OCI-M1 (cell line): ENCODE measurements at regions not wholly inside any gene's neighbourhood (a gene's known extent, or its start where the extent isn't known, plus 50 kb on each side); places are given as distances from the start of the nearest gene placed in this dataset.
"Not testable (repeated sequence)": the region's sequence is repeated elsewhere in the genome, so short reads cannot be mapped to it uniquely, and the experiment has no call there.

Experiments
- DNase-seq: peaks from one replicate; lab custom pipeline; 2025; lab: John Stamatoyannopoulos, UW

- peak; percentile 41 for DNase-seq
Observed at GRCh38 chr4:62528874-62529273, 1328.7 kb downstream of the ADGRL3 start.

GRCh38 chr4:62526671-62527070 lies 1326.5 kb downstream of the ADGRL3 start:
- no peak for DNase-seq

GRCh38 chr4:62523256-62523655 lies 1323.1 kb downstream of the ADGRL3 start:
- DNase-seq = no peak

- DNase-seq = no peak
Observed at GRCh38 chr4:62522273-62522672, 1322.1 kb downstream of the ADGRL3 start.

GRCh38 chr4:62517716-62518115 lies 1317.6 kb downstream of the ADGRL3 start:
- peak; percentile 78 for DNase-seq

GRCh38 chr4:62513306-62513705 lies 1313.2 kb downstream of the ADGRL3 start:
- peak; percentile 50 for DNase-seq

GRCh38 chr4:62512271-62512670 lies 1312.1 kb downstream of the ADGRL3 start:
- DNase-seq = no peak

- DNase-seq = no peak
Observed at GRCh38 chr4:62510228-62510627, 1310.1 kb downstream of the ADGRL3 start.

GRCh38 chr4:62500296-62500695 lies 1300.2 kb downstream of the ADGRL3 start:
- no peak for DNase-seq

GRCh38 chr4:62495032-62495431 lies 1294.9 kb downstream of the ADGRL3 start:
- no peak for DNase-seq

GRCh38 chr4:62491756-62492155 lies 1291.6 kb downstream of the ADGRL3 start:
- DNase-seq = not testable (repeated sequence)

- no peak for DNase-seq
Observed at GRCh38 chr4:62490635-62491034, 1290.5 kb downstream of the ADGRL3 start.

- no peak for DNase-seq
Observed at GRCh38 chr4:62487016-62487415, 1286.9 kb downstream of the ADGRL3 start.

- no peak for DNase-seq
Observed at GRCh38 chr4:62484357-62484756, 1284.2 kb downstream of the ADGRL3 start.

GRCh38 chr4:62482355-62482754 lies 1282.2 kb downstream of the ADGRL3 start:
- DNase-seq = no peak

- no peak for DNase-seq
Observed at GRCh38 chr4:62475596-62475995, 1275.5 kb downstream of the ADGRL3 start.

- DNase-seq = no peak
Observed at GRCh38 chr4:62474802-62475201, 1274.7 kb downstream of the ADGRL3 start.

- no peak for DNase-seq
Observed at GRCh38 chr4:62471021-62471420, 1270.9 kb downstream of the ADGRL3 start.

- no peak for DNase-seq
Observed at GRCh38 chr4:62470421-62470983, 1270.4 kb downstream of the ADGRL3 start.

- DNase-seq = no peak
Observed at GRCh38 chr4:62470020-62470419, 1269.9 kb downstream of the ADGRL3 start.

GRCh38 chr4:62461961-62462360 lies 1261.8 kb downstream of the ADGRL3 start:
- DNase-seq = no peak

- DNase-seq = no peak
Observed at GRCh38 chr4:62460329-62460728, 1260.2 kb downstream of the ADGRL3 start.

GRCh38 chr4:62457356-62457755 lies 1257.2 kb downstream of the ADGRL3 start:
- no peak for DNase-seq

- DNase-seq = no peak
Observed at GRCh38 chr4:62455871-62456270, 1255.7 kb downstream of the ADGRL3 start.

GRCh38 chr4:62454535-62454934 lies 1254.4 kb downstream of the ADGRL3 start:
- no peak for DNase-seq
